MCF 10A (cell line): ENCODE measurements at regions not wholly inside any gene's neighbourhood (a gene's known extent, or its start where the extent isn't known, plus 50 kb on each side); places are given as distances from the start of the nearest gene placed in this dataset.

Experiments
- BruUV-seq: library from RNA; stranded (reverse); fragments of 400-500 nt; replicated peaks from 2 replicates; lab custom pipeline; 2021; lab: Mats Ljungman, UMichigan
- CTCF ChIA-PET: fragments of 300-600 bp; sonication (Branson Sonifier 250); formaldehyde crosslinking; extraction: SDS; loops from one replicate; lab custom pipeline; 2021; ENCODE audit warnings: antibody characterized with exemption, inconsistent platforms; lab: Yijun Ruan, JAX
- POLR2A ChIA-PET: fragments of 300-600, 350-650 bp; sonication (Branson Sonifier 250); formaldehyde crosslinking; extraction: SDS; loops from one replicate; lab custom pipeline; 2020; ENCODE audit warnings: antibody characterized with exemption, inconsistent platforms; lab: Yijun Ruan, JAX
- DNase-seq: peaks from one replicate; pipeline ENCODE4 v3.0.0-alpha.2; 2018; ENCODE audit not compliant: unreplicated experiment
- H3K27ac Mint-ChIP-seq: one replicate; pipeline ENCODE4 v1.8.0; 2022; ENCODE audit warnings: mild to moderate bottlenecking, low read depth, mixed read lengths; ENCODE audit not compliant: unreplicated experiment
- H3K27me3 Mint-ChIP-seq: one replicate; pipeline ENCODE4 v1.8.0; 2022; ENCODE audit warnings: mixed read lengths; ENCODE audit not compliant: insufficient read depth, unreplicated experiment
- H3K36me3 Mint-ChIP-seq: one replicate; pipeline ENCODE4 v1.8.0; 2022; ENCODE audit warnings: mild to moderate bottlenecking, moderate library complexity, mixed read lengths; ENCODE audit not compliant: insufficient read depth, unreplicated experiment
- H3K4me1 Mint-ChIP-seq: one replicate; pipeline ENCODE4 v1.8.0; 2022; ENCODE audit warnings: mixed read lengths; ENCODE audit not compliant: insufficient read depth, unreplicated experiment
- H3K4me3 Mint-ChIP-seq: one replicate; pipeline ENCODE4 v1.8.0; 2022; ENCODE audit warnings: mild to moderate bottlenecking, moderate library complexity, mixed read lengths; ENCODE audit not compliant: unreplicated experiment
- H3K9me3 Mint-ChIP-seq: one replicate; pipeline ENCODE4 v1.8.0; 2022; ENCODE audit warnings: mixed read lengths; ENCODE audit not compliant: unreplicated experiment
- intact Hi-C: fragments of 100-400 bp; cut with micrococcal nuclease; formaldehyde crosslinking; loops from 2 replicates; pipeline ENCODE4 v1.14.1; 2022
- TF ChIP-seq, protein P1 (sequence below): fragments of 200-600 bp; IDR thresholded peaks from one replicate; pipeline ENCODE4 v1.8.0; 2022; ENCODE audit warnings: antibody characterized with exemption, mild to moderate bottlenecking; ENCODE audit not compliant: unreplicated experiment

DNA sequence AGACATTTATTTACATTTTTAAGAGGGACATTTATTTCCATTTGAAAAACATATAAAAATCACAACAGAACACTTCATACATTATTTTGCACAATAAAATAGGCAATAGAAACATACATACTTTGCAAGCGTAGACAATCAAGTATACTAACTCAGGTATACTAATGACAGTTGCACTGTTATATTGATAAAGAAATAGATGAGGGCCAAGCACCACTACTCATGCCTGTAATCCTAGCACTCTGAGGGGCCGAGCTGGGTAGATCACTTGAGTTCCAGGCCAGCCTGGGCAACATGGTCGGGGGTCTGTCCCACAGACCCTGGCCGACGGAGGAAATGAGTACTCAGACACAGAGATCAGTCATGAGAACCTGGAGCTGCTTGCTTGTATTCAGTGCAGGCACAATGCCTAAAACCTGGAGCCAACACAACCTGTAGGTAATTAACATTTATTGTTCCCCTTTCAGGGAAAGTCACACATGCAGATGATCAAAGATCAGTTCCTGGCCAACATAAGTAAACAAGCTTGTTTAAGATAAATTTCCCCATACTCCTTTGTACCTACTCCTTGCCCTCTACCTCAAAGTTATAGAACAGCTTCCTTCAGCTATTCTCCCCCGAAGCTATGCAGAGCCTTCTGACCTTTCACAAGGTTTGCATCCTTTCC, 1960.2 kb downstream of the SUCLG1 start:
- no peaks in the 10 kb centered on the region for H3K4me1 Mint-ChIP-seq
- H3K36me3 Mint-ChIP-seq, result no peaks in the 10 kb centered on the region
- peaks cover 13% of the 10 kb centered on the region for H3K9me3 Mint-ChIP-seq
- ChIA-PET POLR2A (interaction anchor here (0.7 to 0.9 kb wide), 2 partner anchors 12 to 71 kb away, joined by 3 read pairs; no protein-coding TSS in a partner anchor), CTCF (no interaction called here)
- H3K27ac Mint-ChIP-seq, result no peak overlapping the region
- no peaks in the 10 kb centered on the region for H3K27me3 Mint-ChIP-seq
- intact Hi-C loops, result no loop called here
- no TSS peak for BruUV-seq
- no peak for DNase-seq
- no peak overlapping the region for H3K4me3 Mint-ChIP-seq
- TF ChIP-seq, protein P1, sequence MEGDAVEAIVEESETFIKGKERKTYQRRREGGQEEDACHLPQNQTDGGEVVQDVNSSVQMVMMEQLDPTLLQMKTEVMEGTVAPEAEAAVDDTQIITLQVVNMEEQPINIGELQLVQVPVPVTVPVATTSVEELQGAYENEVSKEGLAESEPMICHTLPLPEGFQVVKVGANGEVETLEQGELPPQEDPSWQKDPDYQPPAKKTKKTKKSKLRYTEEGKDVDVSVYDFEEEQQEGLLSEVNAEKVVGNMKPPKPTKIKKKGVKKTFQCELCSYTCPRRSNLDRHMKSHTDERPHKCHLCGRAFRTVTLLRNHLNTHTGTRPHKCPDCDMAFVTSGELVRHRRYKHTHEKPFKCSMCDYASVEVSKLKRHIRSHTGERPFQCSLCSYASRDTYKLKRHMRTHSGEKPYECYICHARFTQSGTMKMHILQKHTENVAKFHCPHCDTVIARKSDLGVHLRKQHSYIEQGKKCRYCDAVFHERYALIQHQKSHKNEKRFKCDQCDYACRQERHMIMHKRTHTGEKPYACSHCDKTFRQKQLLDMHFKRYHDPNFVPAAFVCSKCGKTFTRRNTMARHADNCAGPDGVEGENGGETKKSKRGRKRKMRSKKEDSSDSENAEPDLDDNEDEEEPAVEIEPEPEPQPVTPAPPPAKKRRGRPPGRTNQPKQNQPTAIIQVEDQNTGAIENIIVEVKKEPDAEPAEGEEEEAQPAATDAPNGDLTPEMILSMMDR, result no peak

DNA sequence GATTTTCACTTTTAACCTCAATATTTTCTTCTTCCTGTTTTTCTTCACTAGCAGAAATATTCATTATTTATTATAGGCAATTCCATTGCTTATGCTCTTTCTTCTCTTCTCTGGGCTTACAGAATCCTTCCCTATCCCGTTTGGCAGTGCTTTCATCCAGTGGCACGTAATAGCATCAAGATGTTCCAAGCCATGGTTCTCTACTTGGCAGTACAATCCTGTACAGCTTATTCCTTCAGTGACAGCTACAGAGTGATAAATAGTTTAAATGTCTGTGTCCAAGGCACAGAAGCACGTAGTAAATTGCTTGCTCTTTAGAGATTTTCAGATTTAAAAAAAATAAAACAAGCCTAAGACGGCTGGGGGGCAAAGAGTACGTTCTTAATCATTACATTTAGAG, 1964.3 kb downstream of the SUCLG1 start:
- DNase-seq, result no peak
- no peaks in the 10 kb centered on the region for H3K36me3 Mint-ChIP-seq
- H3K4me3 Mint-ChIP-seq, result no peak overlapping the region
- intact Hi-C loops, result no loop called here
- BruUV-seq, result no TSS peak
- no peaks in the 10 kb centered on the region for H3K27me3 Mint-ChIP-seq
- TF ChIP-seq, protein P1, result no peak
- no peaks in the 10 kb centered on the region for H3K9me3 Mint-ChIP-seq
- peaks cover under 1% of the 10 kb centered on the region for H3K4me1 Mint-ChIP-seq
- ChIA-PET CTCF (no interaction called here), POLR2A (no interaction called here)
- H3K27ac Mint-ChIP-seq, result no peak overlapping the region

DNA sequence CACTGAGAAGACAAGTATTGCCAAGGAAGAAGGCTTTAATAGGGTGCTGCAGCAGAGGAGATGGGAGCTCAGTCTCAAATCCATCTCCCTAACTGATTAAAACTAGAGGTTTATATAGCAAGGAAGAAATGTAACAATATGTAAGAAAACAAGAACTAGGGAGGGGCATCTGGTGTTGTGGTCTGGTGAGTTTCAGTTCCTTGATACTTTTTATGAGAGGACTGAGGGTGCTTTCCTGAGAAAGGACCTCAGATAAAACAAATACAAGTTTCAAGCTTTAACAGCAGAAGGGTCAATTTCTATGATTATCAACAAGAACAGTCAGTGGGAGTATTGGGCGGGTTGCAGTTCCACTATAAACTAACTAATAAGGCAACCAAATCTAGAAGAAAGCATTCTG, 1967.5 kb downstream of the SUCLG1 start:
- H3K4me3 Mint-ChIP-seq, result no peak overlapping the region
- intact Hi-C loops, result no loop called here
- H3K27ac Mint-ChIP-seq, result no peak overlapping the region
- ChIA-PET POLR2A (interaction anchor here (0.7 kb wide), 1 partner anchor 526 kb away, joined by 3 read pairs; no protein-coding TSS in a partner anchor), CTCF (no interaction called here)
- no peaks in the 10 kb centered on the region for H3K27me3 Mint-ChIP-seq
- DNase-seq, result no peak
- no TSS peak for BruUV-seq
- TF ChIP-seq, protein P1, result no peak
- H3K9me3 Mint-ChIP-seq, result no peaks in the 10 kb centered on the region
- no peaks in the 10 kb centered on the region for H3K36me3 Mint-ChIP-seq
- H3K4me1 Mint-ChIP-seq, result peaks cover 5% of the 10 kb centered on the region

DNA sequence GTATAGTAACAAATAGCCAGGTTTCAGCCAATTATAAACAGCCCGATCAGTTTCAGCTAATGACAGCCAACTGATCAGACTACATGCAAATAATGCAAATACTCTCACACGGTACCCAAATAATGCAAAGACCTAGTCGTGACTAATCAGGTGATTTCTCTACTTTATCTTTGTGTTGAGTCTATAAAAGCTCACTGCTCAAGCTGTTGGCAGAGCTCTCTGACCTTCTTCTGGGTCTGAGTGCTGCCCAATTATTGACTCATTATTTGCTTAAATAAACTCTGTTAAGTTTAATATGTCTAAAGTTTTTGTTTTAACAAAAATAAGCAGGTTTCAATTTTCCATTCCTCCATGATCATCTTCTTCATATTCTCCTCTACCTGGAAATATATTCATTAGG, 1971.7 kb downstream of the SUCLG1 start:
- no peaks in the 10 kb centered on the region for H3K27me3 Mint-ChIP-seq
- TF ChIP-seq, protein P1, result no peak
- H3K4me1 Mint-ChIP-seq, result peaks cover 13% of the 10 kb centered on the region
- intact Hi-C loops, result no loop called here
- H3K36me3 Mint-ChIP-seq, result no peaks in the 10 kb centered on the region
- no peaks in the 10 kb centered on the region for H3K9me3 Mint-ChIP-seq
- POLR2A ChIA-PET, result interaction anchor here (0.9 kb wide), 1 partner anchor 11 kb away, joined by 3 read pairs; no protein-coding TSS in a partner anchor
- no TSS peak for BruUV-seq
- H3K4me3 Mint-ChIP-seq, result no peak overlapping the region
- no peak for DNase-seq
- no peak overlapping the region for H3K27ac Mint-ChIP-seq
- CTCF ChIA-PET, result no interaction called here
